Ureter (tissue), 1 donor: ENCODE measurements at regions not wholly inside any gene's neighbourhood (a gene's known extent, or its start where the extent isn't known, plus 50 kb on each side); places are given as distances from the start of the nearest gene placed in this dataset.
"Not testable (repeated sequence)": the region's sequence is repeated elsewhere in the genome, so short reads cannot be mapped to it uniquely, and the experiment has no call there.

Experiments
- DNase-seq: peaks from one replicate; pipeline ENCODE4 v3.0.0-alpha.2; 2020; ENCODE audit warnings: low spot score
- donor health status: DM: yes; HTN: yes; CAD: no.

DNA sequence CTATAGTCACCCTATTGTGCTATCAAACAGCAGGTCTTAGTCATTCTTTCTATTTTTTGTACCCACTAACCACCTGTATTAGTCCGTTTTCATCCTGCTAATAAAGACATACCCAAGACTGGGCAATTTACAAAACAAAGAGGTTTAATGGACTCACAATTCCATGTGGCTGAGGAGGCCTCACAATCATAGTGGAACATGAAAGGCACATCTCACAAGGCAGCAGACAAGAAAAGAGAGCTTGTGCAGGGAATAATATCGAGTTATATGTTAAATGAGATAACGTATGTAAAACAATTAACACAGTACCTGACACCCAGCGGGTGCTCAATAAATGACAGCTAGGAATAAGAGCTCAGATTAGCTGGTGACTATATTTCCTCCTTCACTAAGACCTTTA lies 88.1 kb upstream of the WDR44 start:
- no peak for DNase-seq

GRCh38 chrX:118259213-118259612 lies 86.7 kb upstream of the WDR44 start:
- no peak for DNase-seq

DNA sequence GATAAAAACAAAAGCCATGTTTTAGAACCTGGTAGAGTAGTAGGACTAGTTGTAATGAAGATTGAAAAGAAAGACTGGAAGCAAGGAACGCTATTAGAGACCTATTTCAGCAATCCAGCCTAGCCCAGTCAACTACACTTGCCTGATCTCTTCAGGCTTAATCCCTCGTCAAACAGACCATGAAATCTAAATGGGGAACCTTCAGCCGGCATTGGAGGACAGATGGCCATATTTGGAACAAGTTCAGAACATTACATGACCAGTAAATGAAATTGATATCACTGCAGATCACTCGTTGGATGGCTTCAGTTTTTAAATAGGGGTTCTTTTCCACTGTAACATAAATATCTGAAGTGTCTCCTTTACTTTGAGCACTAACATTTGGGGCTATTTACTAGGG lies 84.8 kb upstream of the WDR44 start:
- no peak for DNase-seq

DNA sequence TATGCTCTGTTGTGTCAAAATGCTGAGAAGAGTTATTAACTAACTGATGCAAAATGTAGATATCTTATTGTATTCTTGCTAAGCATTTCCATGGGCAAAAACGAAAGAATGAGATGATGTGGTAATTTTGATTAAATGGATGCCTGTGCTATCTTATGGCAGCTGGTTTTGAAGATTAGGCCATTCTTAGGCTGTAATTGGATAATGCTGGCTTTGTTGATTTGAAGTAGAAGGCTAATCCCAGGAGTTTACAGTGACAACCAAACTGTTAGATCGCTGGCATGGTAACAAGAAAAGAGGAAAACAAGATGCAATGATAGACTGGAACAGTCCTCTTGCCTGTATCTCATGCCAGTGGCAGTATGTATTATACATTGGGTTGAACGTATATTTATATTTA lies 74.1 kb upstream of the WDR44 start:
- no peak for DNase-seq

DNA sequence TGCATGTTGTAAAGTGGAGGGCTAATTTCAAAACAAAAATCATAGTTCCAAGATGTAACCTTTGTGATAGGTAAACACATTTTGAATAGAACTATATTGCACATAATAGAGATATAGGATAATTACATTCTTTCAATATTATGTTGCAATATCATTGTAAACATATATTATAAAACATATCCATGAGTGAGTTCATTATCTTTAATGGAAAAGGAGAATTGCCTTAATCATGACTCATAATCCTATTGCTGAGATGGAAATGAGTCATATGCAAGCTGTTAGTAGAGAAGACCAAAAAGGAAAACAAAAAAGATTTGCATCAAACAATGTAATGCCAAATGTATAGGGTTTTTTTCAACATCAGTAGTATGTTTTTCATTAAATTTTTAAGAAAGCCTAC lies 73.7 kb upstream of the WDR44 start:
- no peak for DNase-seq

DNA sequence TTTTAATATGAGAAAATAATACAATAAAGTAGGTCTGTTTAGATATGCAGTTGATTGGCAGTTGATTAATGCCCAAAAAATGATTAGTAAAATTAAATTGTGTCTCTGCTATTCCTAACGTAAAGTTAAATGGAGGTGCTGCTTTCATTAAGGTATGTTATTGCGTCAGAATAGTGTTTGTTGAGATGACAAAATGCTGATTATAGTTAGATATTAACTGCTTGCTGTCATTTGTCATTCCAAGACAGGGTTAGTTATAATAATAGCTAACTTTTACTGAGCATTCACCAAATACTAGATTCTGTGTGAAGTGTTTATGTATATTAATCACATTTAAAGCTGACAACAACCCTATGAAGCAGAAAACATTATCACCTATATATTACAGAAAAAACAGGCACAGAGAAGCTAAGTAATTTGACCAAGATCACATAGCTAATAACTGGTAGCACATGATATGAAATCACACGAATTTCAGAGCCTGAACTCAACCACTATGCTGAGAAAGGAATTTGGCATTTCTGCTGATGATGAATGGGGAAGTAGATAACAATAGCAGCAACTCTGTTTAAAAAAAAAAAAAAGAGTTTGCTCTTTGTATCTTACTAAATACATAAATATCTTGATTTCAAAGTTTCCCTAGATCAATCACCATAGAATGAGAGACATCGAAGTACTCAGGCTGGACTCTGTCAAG lies 59.7 kb upstream of the WDR44 start:
- DNase-seq: no peak

- DNase-seq: not testable (repeated sequence)
Measured at GRCh38 chrX:118295818-118296217, 50.1 kb upstream of the WDR44 start.
